Thymus (tissue), 11 donors: ENCODE measurements at regions not wholly inside any gene's neighbourhood (a gene's known extent, or its start where the extent isn't known, plus 50 kb on each side); places are given as distances from the start of the nearest gene placed in this dataset.

ENCODE experiments used
- DNase-seq, 9 donors: peaks; one replicate each; pipeline ENCODE4 v3.0.0-alpha.2; 2013; ENCODE audit warnings: low spot score in 9 of 9, low read depth in 6 of 9, missing footprints in 1 of 9
- H3K27ac ChIP-seq, 2 donors: one replicate each; pipeline ENCODE4 v1.5.1; 2013; ENCODE audit warnings: control low read depth in 1 of 2, low read depth in 1 of 2, low read length in 1 of 2, mild to moderate bottlenecking in 1 of 2, moderate library complexity in 1 of 2
- H3K27me3 ChIP-seq, 2 donors: one replicate each; pipeline ENCODE4 v1.5.1; 2013; ENCODE audit warnings: low read length in 1 of 2; ENCODE audit not compliant: control insufficient read depth in 2 of 2, insufficient read depth in 1 of 2
- H3K36me3 ChIP-seq, 2 donors: one replicate each; pipeline ENCODE4 v1.5.1; 2013; ENCODE audit warnings: low read length in 1 of 2, mild to moderate bottlenecking in 1 of 2, moderate library complexity in 1 of 2; ENCODE audit not compliant: control insufficient read depth in 2 of 2, insufficient read depth in 2 of 2
- H3K4me1 ChIP-seq, 2 donors: one replicate each; pipeline ENCODE4 v1.5.1; 2013; ENCODE audit warnings: low read length in 2 of 2; ENCODE audit not compliant: control insufficient read depth in 2 of 2, insufficient read depth in 2 of 2
- H3K4me3 ChIP-seq, 2 donors: one replicate each; pipeline ENCODE4 v1.5.1; 2013; ENCODE audit warnings: low read length in 2 of 2, control low read depth in 1 of 2, mild to moderate bottlenecking in 1 of 2
- H3K9me3 ChIP-seq, 2 donors: one replicate each; pipeline ENCODE4 v1.5.1; 2013; ENCODE audit warnings: low read length in 1 of 2, mild to moderate bottlenecking in 1 of 2; ENCODE audit not compliant: control insufficient read depth in 2 of 2, insufficient read depth in 1 of 2
- WGBS: extraction: QIAGEN DNeasy Blood & Tissue Kit; methylation state at CpG from one replicate; pipeline ENCODE4 v1.1.7; 2013; 5-methylcytosine and 5-hydroxymethylcytosine counted together
- donor health status: healthy.

GRCh38 chr2:15681089-15681885 is 89.6 kb downstream of the DDX1 start:
- H3K27ac ChIP-seq: no peak overlapping the region
- H3K4me1 ChIP-seq: no peaks in the 10 kb centered on the region
- H3K27me3 ChIP-seq: no peaks in the 10 kb centered on the region
- H3K36me3 ChIP-seq: no peaks in the 10 kb centered on the region
- H3K4me3 ChIP-seq: no peak overlapping the region
- DNase-seq: no peak
- H3K9me3 ChIP-seq: no peaks in the 10 kb centered on the region
- WGBS: 97% methylated on average over 4 of the region's 4 CpGs

- DNase-seq: no peak
- Histone ChIP-seq H3K36me3 (no peaks in the 10 kb centered on the region), H3K9me3 (no peaks in the 10 kb centered on the region), H3K4me1 (no peaks in the 10 kb centered on the region), H3K27ac (no peak overlapping the region), H3K27me3 (no peaks in the 10 kb centered on the region), H3K4me3 (no peak overlapping the region)
- WGBS: 94% methylated on average over 4 of the region's 4 CpGs
Observed at GRCh38 chr2:15682354-15682753, 90.7 kb downstream of the DDX1 start.

GRCh38 chr2:15684161-15685039 is 92.7 kb downstream of the DDX1 start:
- DNase-seq: no peak
- no peaks in the 10 kb centered on the region for H3K9me3 ChIP-seq
- 95% methylated on average over 13 of the region's 13 CpGs for WGBS
- no peaks in the 10 kb centered on the region for H3K36me3 ChIP-seq
- no peaks in the 10 kb centered on the region for H3K4me1 ChIP-seq
- H3K27me3 ChIP-seq: no peaks in the 10 kb centered on the region
- no peak overlapping the region for H3K4me3 ChIP-seq
- no peak overlapping the region for H3K27ac ChIP-seq

- Histone ChIP-seq H3K4me1 (no peaks in the 10 kb centered on the region), H3K9me3 (no peaks in the 10 kb centered on the region), H3K27me3 (no peaks in the 10 kb centered on the region), H3K27ac (no peak overlapping the region), H3K4me3 (no peak overlapping the region), H3K36me3 (no peaks in the 10 kb centered on the region)
- no peak for DNase-seq
- 95% methylated on average over 9 of the region's 9 CpGs for WGBS
Observed at GRCh38 chr2:15685143-15685542, 93.5 kb downstream of the DDX1 start.

GRCh38 chr2:15686643-15687042 is 95.0 kb downstream of the DDX1 start:
- DNase-seq: no peak
- no peak overlapping the region for H3K4me3 ChIP-seq
- no peaks in the 10 kb centered on the region for H3K9me3 ChIP-seq
- no peaks in the 10 kb centered on the region for H3K27me3 ChIP-seq
- H3K36me3 ChIP-seq: no peaks in the 10 kb centered on the region
- H3K4me1 ChIP-seq: no peaks in the 10 kb centered on the region
- WGBS: 95% methylated on average over 2 of the region's 2 CpGs
- H3K27ac ChIP-seq: no peak overlapping the region

- Histone ChIP-seq H3K9me3 (no peaks in the 10 kb centered on the region), H3K36me3 (no peaks in the 10 kb centered on the region), H3K4me1 (no peaks in the 10 kb centered on the region), H3K4me3 (no peak overlapping the region), H3K27ac (no peak overlapping the region), H3K27me3 (no peaks in the 10 kb centered on the region)
- 82% methylated on average over 1 of the region's 1 CpG for WGBS
- DNase-seq: no peak
Observed at GRCh38 chr2:15687243-15687642, 95.6 kb downstream of the DDX1 start.

GRCh38 chr2:15687720-15688119 is 96.1 kb downstream of the DDX1 start:
- no peak for DNase-seq
- Histone ChIP-seq H3K27ac (no peak overlapping the region), H3K27me3 (no peaks in the 10 kb centered on the region), H3K36me3 (no peaks in the 10 kb centered on the region), H3K4me1 (no peaks in the 10 kb centered on the region), H3K9me3 (no peaks in the 10 kb centered on the region), H3K4me3 (no peak overlapping the region)
- WGBS: 87% methylated on average over 6 of the region's 6 CpGs

- WGBS: 45% methylated on average over 8 of the region's 8 CpGs
Observed at GRCh38 chr2:15688924-15689568, 97.4 kb downstream of the DDX1 start.

GRCh38 chr2:15689654-15690053 is 98.0 kb downstream of the DDX1 start:
- no peak overlapping the region for H3K27ac ChIP-seq
- H3K27me3 ChIP-seq: no peaks in the 10 kb centered on the region
- 70% methylated on average over 10 of the region's 10 CpGs for WGBS
- no peaks in the 10 kb centered on the region for H3K4me1 ChIP-seq
- no peaks in the 10 kb centered on the region for H3K36me3 ChIP-seq
- no peak for DNase-seq
- no peaks in the 10 kb centered on the region for H3K9me3 ChIP-seq
- H3K4me3 ChIP-seq: no peak overlapping the region

More at GRCh38 chr2:15688924-15689568, 97.4 kb downstream of the DDX1 start:
- H3K9me3 ChIP-seq: no peaks in the 10 kb centered on the region
- no peak overlapping the region for H3K4me3 ChIP-seq
- H3K36me3 ChIP-seq: no peaks in the 10 kb centered on the region
- H3K4me1 ChIP-seq: no peaks in the 10 kb centered on the region
- DNase-seq: no peak
- H3K27ac ChIP-seq: no peak overlapping the region
- no peaks in the 10 kb centered on the region for H3K27me3 ChIP-seq
